ENCODE measurements at regions not wholly inside any gene's neighbourhood (a gene's known extent, or its start where the extent isn't known, plus 50 kb on each side); places are given as distances from the start of the nearest gene placed in this dataset.
"Not testable (repeated sequence)": the region's sequence is repeated elsewhere in the genome, so short reads cannot be mapped to it uniquely, and the experiment has no call there.

DNA sequence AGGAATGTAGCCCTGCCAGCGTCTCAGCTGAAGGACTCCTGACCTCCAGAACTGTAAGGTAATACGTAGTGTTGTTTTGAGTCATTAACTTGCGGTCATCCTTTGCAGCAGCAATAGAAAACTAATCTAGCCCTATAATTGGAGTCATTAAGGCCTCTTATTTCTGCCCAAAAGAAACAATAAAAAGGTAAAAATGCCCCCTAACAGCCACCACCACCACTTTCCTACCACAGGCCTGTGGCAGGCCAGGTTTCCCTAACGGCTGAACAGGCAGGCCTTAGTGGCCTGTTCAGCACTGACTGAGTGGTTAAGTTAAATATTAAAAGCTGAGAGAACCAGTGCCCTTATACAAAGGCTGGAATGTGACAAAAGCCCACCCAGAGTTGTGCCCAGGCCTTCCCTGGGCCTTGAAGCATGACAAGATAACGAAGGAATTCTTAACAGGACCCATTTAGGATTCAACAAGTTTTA lies 286.5 kb upstream of the ERCC4 start:
- no peak for DNase-seq

DNA sequence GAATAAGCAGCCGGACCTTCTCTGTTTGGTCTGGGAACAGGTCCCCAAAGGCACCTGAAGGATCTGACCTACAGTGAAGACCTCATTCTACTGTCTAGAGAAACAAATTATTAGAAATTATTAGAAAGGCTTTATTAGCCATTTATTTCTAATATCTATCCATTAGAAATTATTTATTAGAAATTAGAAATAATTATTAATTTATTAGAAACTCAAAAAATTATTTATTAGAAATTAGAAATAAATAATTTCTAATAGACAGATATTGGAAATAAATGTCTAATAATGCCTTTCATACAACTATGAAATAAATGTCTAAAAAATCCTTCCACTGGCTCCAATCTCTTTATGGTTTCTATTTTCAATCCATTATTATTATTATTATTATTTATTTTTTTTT lies 285.7 kb upstream of the ERCC4 start:
- no peak for DNase-seq

DNA sequence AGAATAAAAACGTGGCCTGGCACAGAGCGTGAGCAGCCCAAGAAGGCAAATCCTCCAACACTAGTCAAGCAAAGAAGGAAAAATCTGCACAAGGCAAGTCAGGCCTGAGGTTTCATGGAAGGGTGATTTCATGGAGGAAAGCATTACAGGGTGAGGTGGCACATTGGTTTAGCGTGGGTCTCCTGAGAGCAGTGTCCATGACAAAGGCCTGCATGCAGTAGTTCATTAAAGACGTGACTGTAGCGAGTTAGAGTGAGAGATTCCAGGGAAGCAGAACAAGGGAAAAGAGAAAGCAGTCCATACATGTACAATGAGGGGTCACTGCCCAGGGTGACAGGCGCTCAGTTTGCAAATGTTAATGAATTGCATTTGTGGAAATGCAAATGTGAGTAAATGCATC lies 285.0 kb upstream of the ERCC4 start:
- DNase-seq = no peak

DNA sequence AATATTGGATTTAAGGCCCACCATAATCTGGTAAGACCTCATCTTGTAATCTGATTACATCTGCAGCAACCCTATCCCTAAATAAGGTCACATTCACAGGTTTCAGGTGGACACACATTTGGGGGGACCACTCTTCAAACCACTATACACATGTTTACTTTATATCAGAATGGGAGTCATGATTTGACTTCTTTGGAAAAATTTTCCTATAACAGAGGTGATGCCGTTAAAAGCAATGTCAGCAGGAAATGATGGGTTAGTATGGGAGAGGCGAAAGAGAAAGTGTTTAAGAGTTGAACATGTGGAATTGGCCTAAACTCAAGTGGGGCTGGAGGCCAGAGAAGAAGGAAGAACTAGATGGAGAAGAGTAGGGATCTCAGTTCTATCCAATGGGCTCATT lies 281.7 kb upstream of the ERCC4 start:
- DNase-seq = no peak

DNA sequence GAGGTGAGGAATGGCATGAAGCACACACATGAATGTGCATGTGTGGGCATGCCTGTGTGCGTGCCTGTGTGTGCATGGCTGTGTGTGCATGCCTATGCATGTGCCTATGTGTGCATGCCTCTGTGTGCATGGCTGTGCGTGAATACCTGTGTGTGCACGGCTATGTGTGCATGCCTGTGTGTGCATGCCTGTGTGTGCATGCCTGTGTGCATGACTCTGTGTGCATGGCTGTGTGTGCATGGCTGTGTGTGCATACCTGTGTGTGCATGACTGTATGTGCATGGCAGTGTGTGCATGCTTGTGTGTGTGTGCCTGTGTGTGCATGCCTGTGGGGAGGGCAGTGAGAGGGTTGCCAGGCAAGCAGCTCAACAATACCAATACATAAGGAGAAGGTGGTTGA lies 276.5 kb upstream of the ERCC4 start:
- DNase-seq = no peak

DNA sequence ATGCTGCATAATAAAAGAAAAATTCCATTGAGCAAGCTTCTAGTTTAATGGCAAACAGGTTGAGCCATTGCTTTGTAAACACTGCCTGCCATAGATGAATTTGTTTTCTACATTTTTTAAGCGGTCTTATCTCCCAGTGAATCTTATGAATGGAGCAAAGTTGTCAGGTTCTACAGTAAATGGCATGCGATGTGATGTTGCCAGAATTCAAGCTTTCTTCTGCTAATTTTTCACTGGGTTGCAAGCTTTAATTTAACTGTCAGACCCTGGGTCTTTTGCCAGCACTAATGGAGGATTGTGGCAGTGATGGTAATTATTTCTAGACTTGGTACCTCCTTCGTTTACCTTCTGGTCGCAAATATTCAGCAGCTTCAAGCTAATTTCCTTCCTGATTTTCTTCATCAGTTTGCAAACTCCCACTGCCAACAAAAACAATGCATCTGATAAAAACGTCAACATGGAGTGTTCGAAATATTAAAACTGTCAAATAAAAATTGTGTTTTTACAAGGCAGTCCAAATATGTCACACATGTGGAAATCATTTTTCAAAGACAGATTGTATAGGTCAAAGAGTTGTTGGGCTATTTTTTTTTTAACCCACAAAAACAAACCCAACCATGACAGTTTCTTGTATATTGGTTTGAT lies 274.2 kb upstream of the ERCC4 start:
- no peak for DNase-seq

DNA sequence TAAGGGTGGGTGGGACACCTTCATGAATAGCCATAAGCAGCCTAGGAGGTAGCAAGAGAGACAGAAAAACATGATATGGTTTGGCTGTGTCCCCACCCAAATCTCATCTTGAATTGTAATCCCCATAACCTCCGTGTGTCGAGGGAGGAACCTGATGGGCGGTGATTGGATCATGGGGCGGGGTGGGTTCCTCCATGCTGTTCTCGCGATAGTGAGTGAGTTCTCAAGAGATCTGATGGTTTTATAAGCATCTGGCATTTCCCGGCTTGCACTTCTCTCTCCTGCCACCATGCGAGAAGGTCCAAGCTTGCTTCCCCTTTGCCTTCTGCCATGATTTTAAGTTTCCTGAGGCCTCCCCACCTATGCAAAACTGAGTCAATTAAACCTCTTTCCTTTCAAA lies 259.1 kb upstream of the ERCC4 start:
- no peak for DNase-seq

DNA sequence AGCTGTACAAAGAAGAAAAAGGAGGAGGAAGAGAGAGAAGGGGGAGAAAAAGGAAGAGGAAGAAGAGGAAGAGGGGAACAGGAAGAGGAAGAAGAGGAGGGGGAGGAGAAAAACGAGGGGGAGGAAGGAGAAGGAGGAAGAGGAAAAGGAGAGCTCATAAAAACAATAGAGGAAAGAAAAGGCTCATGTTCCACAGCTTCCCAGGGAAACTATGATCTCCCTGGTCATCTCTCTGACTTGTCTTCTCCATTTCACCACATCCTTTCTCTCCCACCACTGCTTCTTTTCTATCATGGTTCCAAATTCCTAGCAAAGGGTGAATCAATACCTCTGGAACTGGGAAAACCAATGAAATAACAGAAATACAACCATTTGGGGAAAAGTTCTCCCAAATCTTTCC lies 254.1 kb upstream of the ERCC4 start:
- no peak for DNase-seq

DNA sequence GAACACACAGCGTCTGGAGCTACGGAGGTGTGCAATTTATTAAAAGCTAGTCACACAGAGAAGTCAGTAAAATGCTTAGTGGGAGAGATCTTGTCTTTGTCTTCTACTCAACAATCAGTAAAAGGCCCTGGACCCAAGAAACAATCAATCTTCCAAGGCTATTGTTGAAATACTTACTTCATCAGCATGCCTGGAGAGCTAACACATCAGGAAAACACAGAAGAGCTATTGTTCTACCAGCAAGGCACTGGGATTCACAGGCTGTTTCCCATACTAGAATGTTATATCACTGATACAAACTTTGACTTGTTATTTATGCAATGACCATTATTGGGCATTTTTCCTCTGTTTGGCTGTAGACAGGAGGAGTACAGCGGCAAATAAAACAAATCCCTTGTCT lies 247.8 kb upstream of the ERCC4 start:
- DNase-seq = no peak

DNA sequence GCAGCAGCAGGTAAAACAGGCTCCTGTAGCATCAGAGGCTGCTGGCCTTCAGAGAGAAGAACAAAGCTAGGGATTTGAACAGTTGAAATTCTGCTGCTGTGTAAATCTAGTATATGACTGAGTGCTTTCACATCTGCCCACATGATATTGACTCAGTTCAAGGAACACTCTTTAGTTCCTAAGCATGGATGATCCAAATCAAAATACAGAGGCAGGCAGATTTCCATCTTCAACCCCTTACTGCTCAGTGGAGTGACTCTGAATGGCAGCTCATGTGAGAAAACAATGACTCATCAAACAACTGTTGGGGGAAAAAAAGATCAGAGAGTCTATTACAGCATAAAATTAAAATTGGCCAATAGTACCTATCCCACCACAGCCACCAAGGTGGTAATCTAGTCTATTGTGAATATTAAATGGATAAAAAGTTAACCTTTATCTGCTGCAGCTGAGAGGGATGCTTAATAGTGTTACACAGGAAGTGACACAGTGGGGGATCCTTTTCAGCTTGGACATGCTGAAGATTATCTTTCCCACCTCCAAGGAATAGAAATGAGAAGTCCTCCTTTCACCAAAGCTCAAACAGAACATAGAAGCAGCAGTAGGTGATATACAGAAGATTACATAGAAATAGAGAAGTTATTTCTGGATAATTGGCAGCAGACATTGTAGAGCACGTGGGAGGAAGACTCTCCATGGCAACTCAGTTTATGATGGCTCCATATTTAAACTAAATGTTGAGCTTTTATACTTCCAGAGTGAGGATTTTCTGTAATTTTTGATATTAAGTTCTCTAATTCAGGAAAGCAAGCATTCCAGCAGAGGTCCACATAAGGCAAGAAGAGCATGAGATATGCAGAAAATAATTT lies 239.7 kb upstream of the ERCC4 start:
- no peak for DNase-seq

DNA sequence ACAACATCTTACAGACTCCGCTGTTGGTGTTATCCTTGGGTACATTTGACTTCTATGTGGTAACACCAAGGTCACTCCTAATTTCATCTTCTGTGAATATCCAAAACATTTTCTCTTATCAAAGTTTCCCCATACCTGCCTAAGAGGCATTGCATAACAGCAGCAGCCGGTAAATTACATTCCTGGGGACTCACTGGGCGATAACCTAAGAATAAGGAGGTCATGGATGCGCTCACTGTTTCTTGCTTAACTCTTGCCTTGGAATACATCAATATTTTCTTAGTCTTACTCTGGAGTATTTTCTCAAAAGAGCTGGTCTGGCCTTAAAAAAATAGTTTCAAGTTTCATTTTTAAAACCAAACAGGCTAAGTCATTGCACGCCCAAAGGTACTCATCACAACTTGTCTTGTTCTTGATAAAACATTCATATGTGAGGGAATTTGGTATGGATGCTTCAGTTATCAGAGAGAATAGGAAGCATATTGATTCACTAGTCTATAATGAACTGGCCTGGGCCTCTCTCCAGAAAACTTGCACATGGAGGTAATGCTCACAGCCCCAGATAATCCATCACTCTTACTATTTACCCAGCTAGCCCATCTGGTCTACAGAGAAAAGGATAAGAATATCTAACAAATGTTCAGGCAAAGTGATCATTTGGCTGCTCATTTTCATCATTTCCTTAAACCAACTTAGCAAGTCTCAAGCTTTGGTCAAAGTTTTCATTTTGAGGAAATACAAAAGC lies 235.0 kb upstream of the ERCC4 start:
- no peak for DNase-seq

DNA sequence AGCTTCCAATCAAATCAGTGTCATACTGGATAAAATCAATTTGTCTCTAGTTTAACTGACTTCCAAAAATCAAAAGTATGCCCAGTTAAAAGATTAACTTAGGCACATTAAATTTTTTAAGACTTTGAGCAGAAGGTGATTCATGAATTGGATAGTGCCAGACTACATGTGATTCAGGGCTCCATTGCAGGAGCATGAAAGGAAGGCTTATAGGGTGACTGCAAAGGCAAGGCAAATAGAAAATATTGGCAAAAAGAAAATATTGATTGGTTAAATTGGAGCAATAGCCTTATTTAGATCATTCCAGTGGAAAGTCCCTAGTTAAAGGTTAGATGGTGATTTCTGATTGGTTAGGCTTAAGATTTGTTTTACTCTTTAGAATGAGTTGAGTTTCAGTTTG lies 223.9 kb upstream of the ERCC4 start:
- DNase-seq = no peak

DNA sequence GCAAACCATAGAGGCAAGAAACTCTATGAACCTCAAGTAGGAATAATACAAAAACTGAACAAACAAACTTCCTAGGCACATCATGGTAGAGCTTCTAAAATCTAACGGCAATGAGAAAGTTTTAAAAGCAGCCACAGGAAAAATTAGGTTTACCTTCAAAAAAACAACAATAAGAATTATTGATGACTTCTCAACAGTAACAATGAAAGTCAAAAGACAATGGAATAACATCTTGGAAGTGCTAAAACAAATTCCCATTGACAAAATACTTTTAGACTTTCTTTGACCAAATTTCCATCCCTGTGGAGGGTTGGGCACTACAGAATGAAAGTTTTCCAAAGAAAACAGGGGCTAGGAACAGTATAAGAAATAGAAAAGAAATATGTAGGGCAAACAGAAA lies 222.9 kb upstream of the ERCC4 start:
- no peak for DNase-seq

DNA sequence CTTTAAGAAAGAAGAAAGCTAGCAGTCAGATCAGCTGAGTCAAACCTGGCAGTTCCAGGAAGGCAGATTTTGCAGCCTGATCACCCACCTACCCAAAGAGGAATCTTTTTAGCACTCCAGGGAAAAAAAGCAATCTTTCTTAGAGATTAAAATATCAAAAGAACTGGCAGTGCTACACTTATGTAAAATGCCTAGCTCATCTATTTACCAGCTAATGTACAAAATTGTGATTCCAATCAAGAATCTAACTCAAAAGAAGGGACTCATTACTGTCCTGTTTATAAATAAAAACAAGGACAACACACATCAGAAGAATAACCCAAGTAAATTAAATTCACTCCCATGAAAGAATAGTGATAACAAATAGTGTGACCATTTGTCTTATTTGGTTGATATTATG lies 222.4 kb upstream of the ERCC4 start:
- no peak for DNase-seq

DNA sequence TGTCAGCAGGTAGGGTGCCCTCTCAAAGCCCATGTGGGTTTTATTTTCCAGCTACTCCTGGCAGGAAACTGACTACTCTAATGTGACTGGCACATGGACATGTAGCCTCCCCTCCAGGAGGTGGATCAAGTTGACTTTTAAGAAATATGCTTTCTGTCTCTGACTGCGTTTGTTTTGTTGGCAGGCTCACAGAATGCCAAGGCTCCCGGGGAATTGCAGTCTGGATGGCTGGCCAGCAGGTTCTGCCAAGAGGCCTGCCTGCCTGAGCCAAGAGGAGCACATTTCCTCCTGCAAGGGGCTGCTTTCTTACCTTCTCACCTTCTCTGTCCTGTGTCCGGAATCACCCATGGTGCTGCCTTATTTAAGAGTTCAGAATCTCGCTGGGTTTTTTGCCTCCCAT lies 217.3 kb upstream of the ERCC4 start:
- DNase-seq = no peak

DNA sequence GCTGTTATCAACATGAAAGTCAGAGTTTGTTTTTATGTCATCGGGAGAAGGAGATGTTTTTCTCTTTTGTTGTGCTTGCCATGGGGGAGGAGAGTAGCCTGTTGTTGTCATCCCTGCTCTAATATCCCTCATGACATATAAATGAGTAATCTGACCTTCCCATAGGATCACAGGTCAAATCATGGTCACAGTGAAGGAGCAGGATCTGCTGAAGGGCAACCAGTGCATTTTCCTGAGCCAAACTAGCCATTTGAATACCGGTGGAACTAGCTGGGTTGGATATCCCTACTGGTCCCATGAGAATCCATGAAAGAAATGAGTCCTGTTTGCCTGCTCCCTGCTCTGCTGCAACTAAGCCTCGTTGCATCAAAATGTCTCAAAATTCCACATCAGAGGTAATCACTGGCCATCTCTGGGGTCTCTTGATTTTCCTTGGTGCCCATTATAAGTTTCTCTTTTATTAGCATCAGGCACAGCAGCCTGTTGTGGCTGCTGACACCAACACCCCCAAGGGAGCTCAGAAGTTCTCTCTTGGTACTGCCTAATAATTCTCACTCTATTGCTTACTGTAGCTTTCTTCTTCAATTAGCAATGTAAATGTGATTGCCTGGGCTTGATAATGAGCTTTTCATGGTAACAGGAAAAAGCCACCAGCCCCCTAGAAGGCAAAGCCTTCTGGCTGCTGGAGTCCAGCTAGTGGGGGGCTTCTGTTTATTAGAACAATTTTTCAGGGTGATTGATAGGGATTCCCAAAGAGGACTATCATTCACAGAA lies 211.4 kb upstream of the ERCC4 start:
- no peak for DNase-seq

DNA sequence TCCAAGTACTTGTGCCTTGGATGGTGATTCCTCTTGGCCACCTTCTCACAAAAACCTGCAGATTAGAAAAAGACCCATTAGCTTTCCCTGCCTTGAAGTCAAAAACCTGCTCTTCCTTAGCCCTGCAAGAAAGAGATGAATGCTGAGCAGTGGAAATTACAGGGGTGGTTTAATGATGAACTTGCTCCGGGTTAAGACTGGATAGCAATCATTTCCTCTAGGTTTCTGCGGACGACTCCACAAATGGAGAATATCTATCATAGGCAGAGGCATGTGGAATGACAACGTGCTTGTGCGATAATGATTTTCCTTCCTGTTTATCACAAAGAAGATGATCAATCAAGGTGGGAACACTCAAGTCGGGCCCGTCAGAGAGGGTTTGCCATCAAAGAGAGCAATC lies 201.2 kb upstream of the ERCC4 start:
- no peak for DNase-seq

DNA sequence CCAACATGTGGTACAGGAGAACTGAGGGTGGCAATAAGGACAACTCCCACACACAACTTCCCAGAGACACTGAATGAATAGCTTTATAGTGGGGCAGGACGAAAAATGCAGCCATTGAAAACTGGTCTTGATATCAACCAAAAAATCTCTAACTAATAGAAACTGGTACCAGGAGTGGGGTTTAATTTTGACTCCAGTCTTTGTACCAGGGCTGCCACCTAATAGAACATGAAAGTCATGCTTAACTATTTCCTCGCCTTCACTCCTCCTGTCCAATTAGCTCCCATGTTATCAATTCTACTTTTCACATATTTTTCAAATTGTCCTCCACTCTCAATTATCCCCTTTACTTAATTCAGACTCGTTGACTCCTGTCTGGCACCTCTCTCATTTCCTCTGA lies 192.0 kb upstream of the ERCC4 start:
- no peak for DNase-seq

DNA sequence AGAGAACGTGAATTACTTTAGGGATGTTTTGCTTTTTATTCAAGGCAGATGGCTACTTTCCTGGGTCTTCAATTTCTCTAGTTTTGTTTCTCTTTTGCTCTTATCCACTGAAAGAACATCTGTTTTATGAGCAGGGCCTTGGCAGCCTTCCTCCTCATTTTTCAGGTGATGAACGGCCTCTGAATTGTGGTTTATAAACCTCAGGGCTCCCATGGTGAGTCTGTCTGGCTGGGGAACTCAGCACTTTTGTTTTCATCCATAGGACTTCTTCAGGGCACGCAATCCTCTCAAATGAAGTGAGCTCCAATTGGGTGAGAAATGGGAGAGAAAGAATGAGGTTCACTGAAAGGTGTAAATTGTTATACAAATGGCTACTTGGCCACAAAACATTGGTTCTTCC lies 186.4 kb upstream of the ERCC4 start:
- DNase-seq = no peak

DNA sequence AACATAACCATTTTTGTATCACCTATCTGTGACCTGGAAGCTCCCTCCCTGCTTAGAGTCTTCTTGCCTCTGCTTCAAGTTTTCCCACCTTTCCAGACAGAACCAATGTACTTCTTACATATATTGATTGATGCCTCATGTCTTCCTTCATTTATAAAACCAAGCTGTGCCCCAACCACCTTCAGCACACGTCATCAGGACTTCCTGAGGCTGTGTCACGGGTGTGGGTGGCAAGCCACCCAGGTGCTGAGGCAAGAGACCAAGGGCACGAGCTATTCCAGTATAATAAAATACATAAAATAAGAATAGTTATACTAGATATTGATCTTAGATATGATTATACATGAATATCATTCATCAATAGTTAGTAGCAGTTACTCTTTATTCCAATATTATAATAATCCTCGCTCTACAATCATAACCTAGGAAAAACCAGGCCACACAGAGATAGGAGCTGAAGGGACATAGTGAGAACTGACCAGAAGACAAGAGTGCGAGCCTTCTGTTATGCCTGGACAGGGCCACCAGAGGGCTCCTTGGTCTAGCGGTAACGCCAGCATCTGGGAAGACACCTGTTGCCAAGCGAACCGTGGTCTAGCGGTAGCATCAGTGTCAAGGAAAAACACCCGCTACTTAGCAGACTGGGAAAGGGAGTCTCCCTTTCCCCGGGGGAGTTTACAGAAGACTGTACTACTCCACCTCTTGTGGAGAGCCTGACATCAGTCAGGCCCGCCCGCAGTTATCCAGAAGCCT lies 180.2 kb upstream of the ERCC4 start:
- DNase-seq = not testable (repeated sequence)

DNA sequence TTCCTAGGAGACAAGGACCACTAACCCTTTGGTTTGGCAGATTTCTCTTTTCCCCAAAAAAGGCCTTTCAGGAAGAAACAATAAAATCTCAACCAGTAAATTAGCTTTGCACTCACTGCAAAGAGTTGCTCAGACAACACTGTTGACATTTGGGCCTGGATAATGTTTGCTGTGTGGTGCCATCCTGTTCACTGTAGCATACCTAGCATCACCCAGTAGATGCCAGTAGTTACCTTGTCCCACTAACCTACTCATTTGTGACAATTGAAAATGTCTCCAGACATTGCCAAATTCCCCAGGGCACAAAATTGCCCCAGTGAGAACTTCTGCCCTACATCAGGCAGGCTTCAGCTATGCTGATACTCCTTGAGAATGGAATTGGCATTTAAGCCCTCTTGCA lies 177.0 kb upstream of the ERCC4 start:
- no peak for DNase-seq

DNA sequence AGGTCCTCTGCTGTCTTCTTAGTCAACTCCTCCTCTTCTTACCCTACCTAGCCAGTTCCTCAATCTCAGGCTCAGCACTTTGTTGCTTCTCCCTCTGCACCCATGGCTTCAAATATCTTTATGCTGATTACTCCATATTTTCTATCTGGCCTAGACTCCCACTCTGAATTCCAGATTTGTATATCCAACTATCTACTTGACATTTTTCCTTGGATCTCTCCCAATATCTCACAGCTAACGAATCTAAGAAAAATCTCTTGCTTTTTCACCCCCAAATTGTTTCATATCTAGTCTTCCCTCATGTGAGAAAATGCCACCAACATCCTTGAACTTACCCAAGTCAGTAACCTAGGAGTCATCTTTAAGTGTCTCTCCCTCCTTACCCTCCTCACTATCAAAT lies 176.4 kb upstream of the ERCC4 start:
- no peak for DNase-seq
